SK-N-SH treated with all-trans-retinoic acid at 6 μM for 48 hours (cell line): ENCODE measurements at regions not wholly inside any gene's neighbourhood (a gene's known extent, or its start where the extent isn't known, plus 50 kb on each side); places are given as distances from the start of the nearest gene placed in this dataset.

Experiments
- ATAC-seq: fragments of 200-7000 bp; cut with Tn5 transposase; 3 replicates; pipeline ENCODE4 v1.9.1; 2020; ENCODE audit warnings: mild to moderate bottlenecking, moderate library complexity
- CREB5 ChIP-seq: fragments of 250-450 bp; sonication (Bioruptor Pico); IDR thresholded peaks from 2 replicates; pipeline ENCODE4 v1.5.1; 2020; ENCODE audit warnings: low read depth, mild to moderate bottlenecking, moderate library complexity
- CSDC2 ChIP-seq: fragments of 250-450 bp; sonication (Bioruptor Pico); IDR thresholded peaks from 2 replicates; pipeline ENCODE4 v1.5.0; 2020; ENCODE audit warnings: mild to moderate bottlenecking, moderate library complexity
- ESRRG ChIP-seq: fragments of 250-450 bp; sonication (Bioruptor Pico); IDR thresholded peaks from 2 replicates; pipeline ENCODE4 v1.6.1; 2021; ENCODE audit warnings: mild to moderate bottlenecking
- ISL1 ChIP-seq: fragments of 250-450 bp; sonication (Bioruptor Pico); IDR thresholded peaks from 2 replicates; pipeline ENCODE4 v2.1.2; 2022; ENCODE audit warnings: mild to moderate bottlenecking, moderate library complexity
- OSR1 ChIP-seq: fragments of 250-450 bp; sonication (Bioruptor Pico); IDR thresholded peaks from 2 replicates; pipeline ENCODE4 v1.8.0; 2022; ENCODE audit warnings: moderate library complexity, mild to moderate bottlenecking, inconsistent platforms
- POU6F1 ChIP-seq: fragments of 250-450 bp; sonication (Bioruptor Pico); IDR thresholded peaks from 2 replicates; pipeline ENCODE4 v1.8.0; 2021; ENCODE audit warnings: low read depth, mild to moderate bottlenecking, moderate library complexity, borderline replicate concordance
- PPARA ChIP-seq: fragments of 250-450 bp; sonication (Bioruptor Pico); IDR thresholded peaks from 2 replicates; pipeline ENCODE4 v1.5.0; 2020; ENCODE audit warnings: mild to moderate bottlenecking, borderline replicate concordance
- RARB ChIP-seq: fragments of 250-450 bp; sonication (Bioruptor Pico); IDR thresholded peaks from 2 replicates; pipeline ENCODE4 v1.8.0; 2021; ENCODE audit warnings: mild to moderate bottlenecking, moderate library complexity
- SNAI2 ChIP-seq: fragments of 250-450 bp; sonication (Bioruptor Pico); IDR thresholded peaks from 2 replicates; pipeline ENCODE4 v1.5.0; 2020; ENCODE audit warnings: mild to moderate bottlenecking, moderate library complexity
- TCF4 ChIP-seq: fragments of 250-450 bp; sonication (Bioruptor Pico); IDR thresholded peaks from 2 replicates; pipeline ENCODE4 v1.8.0; 2021; ENCODE audit warnings: mild to moderate bottlenecking, moderate library complexity, borderline replicate concordance
- TOX ChIP-seq: fragments of 250-450 bp; sonication (Bioruptor Pico); IDR thresholded peaks from 2 replicates; pipeline ENCODE4 v1.8.0; 2021; ENCODE audit warnings: mild to moderate bottlenecking, moderate library complexity, borderline replicate concordance
- TSHZ2 ChIP-seq: fragments of 250-450 bp; sonication (Bioruptor Pico); IDR thresholded peaks from 2 replicates; pipeline ENCODE4 v1.5.0; 2020; ENCODE audit warnings: mild to moderate bottlenecking, moderate library complexity
- ZC3H10 ChIP-seq: fragments of 250-450 bp; sonication (Bioruptor Pico); IDR thresholded peaks from 2 replicates; pipeline ENCODE4 v1.5.1; 2021; ENCODE audit warnings: mild to moderate bottlenecking, moderate library complexity
- ZFP3 ChIP-seq: fragments of 250-450 bp; sonication (Bioruptor Pico); IDR thresholded peaks from 2 replicates; pipeline ENCODE4 v1.5.0; 2020; ENCODE audit warnings: mild to moderate bottlenecking, moderate library complexity
- ZFP30 ChIP-seq: fragments of 450-650 bp; formaldehyde crosslinking; IDR thresholded peaks from 2 replicates; pipeline ENCODE4 v1.5.0; 2022; ENCODE audit warnings: mild to moderate bottlenecking, moderate library complexity
- ZNF565 ChIP-seq: fragments of 450-650 bp; formaldehyde crosslinking; conservative IDR thresholded peaks from 2 replicates; pipeline ENCODE4 v1.5.0; 2020; ENCODE audit warnings: low read depth, mild to moderate bottlenecking, moderate library complexity
- ZNF70 ChIP-seq: fragments of 450-650 bp; formaldehyde crosslinking; IDR thresholded peaks from 2 replicates; pipeline ENCODE4 v1.5.0; 2020; ENCODE audit warnings: mild to moderate bottlenecking, moderate library complexity

- TF ChIP-seq PPARA (CRISPR knock-in tag) = no peak
- TF ChIP-seq TSHZ2 (CRISPR knock-in tag) = no peak
- no peak for TF ChIP-seq CREB5 (CRISPR knock-in tag)
- no peak for TF ChIP-seq TCF4 (CRISPR knock-in tag)
- TF ChIP-seq ZFP30 = no peak
- TF ChIP-seq TOX (CRISPR knock-in tag) = no peak
- no peak for TF ChIP-seq ZFP3 (CRISPR knock-in tag)
- TF ChIP-seq POU6F1 (CRISPR knock-in tag) = no peak
- no peak for TF ChIP-seq ZC3H10
- no peak for TF ChIP-seq ISL1 (CRISPR knock-in tag)
- TF ChIP-seq, all 23 proteins: peak for 0
- no peak for ATAC-seq
These were observed 85.0 kb upstream of the ANKH start for GRCh38 chr5:14956423-14957046.

GRCh38 chr5:14954616-14955343 lies 83.2 kb upstream of the ANKH start:
- TF ChIP-seq ZFP30 (no peak), ISL1 (CRISPR knock-in tag) (peak; percentile 72), CSDC2 (0 out of 2 replicates have a peak, but pooled peaks have one; percentile 46), OSR1 (CRISPR knock-in tag) (no peak), CREB5 (CRISPR knock-in tag) (0 out of 2 replicates have a peak, but pooled peaks have one; percentile 26), TCF4 (CRISPR knock-in tag) (peak; percentile 91), SNAI2 (0 out of 2 replicates have a peak, but pooled peaks have one; percentile 44), ZFP3 (CRISPR knock-in tag) (peak; percentile 22; the same call in 1 of the 2 replicates), TSHZ2 (CRISPR knock-in tag) (peak; percentile 94), ZNF70 (CRISPR knock-in tag) (no peak)
- ATAC-seq = peak; percentile 58; the same call in 1 of the 3 replicates

GRCh38 chr5:14954216-14954615 lies 82.6 kb upstream of the ANKH start:
- ATAC-seq = no peak
- no peak for TF ChIP-seq ESRRG (CRISPR knock-in tag)
- TF ChIP-seq CSDC2 = no peak
- no peak for TF ChIP-seq POU6F1 (CRISPR knock-in tag)
- no peak for TF ChIP-seq ZFP30
- no peak for TF ChIP-seq ZC3H10
- TF ChIP-seq RARB (CRISPR knock-in tag) = no peak
- TF ChIP-seq TCF4 (CRISPR knock-in tag) = no peak
- no peak for TF ChIP-seq PPARA (CRISPR knock-in tag)
- TF ChIP-seq CREB5 (CRISPR knock-in tag) = no peak
- no peak for TF ChIP-seq ZNF565 (CRISPR knock-in tag)
- no peak for TF ChIP-seq TOX (CRISPR knock-in tag)
- no peak for TF ChIP-seq TSHZ2 (CRISPR knock-in tag)
- TF ChIP-seq ZNF70 (CRISPR knock-in tag) = no peak
- no peak for TF ChIP-seq OSR1 (CRISPR knock-in tag)
